Kidney capillary endothelial cell (primary cell): ENCODE measurements at regions not wholly inside any gene's neighbourhood (a gene's known extent, or its start where the extent isn't known, plus 50 kb on each side); places are given as distances from the start of the nearest gene placed in this dataset.

Experiments
- DNase-seq: peaks from one replicate; pipeline ENCODE4 v3.0.0-alpha.2; 2018; ENCODE audit warnings: low spot score

DNA sequence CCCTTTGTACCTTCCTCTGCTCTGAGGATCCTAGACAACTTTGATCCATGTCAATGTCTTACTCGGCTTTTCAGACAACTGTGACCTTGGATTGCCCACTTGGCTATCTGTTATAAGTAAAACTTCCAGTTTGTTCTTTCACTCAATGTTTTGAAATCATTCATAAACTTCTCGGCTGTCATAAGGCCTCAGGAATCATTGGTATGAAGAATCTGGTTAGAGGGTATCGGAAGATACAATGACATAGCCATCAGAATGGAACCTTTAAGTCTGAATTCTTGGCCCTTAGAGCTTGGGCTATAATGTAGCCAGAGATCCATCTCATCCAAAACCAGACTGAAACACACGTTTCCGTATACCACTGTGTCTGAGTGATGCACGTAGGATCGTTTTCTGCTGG is 59.0 kb upstream of the WDR1 start:
- no peak for DNase-seq

DNA sequence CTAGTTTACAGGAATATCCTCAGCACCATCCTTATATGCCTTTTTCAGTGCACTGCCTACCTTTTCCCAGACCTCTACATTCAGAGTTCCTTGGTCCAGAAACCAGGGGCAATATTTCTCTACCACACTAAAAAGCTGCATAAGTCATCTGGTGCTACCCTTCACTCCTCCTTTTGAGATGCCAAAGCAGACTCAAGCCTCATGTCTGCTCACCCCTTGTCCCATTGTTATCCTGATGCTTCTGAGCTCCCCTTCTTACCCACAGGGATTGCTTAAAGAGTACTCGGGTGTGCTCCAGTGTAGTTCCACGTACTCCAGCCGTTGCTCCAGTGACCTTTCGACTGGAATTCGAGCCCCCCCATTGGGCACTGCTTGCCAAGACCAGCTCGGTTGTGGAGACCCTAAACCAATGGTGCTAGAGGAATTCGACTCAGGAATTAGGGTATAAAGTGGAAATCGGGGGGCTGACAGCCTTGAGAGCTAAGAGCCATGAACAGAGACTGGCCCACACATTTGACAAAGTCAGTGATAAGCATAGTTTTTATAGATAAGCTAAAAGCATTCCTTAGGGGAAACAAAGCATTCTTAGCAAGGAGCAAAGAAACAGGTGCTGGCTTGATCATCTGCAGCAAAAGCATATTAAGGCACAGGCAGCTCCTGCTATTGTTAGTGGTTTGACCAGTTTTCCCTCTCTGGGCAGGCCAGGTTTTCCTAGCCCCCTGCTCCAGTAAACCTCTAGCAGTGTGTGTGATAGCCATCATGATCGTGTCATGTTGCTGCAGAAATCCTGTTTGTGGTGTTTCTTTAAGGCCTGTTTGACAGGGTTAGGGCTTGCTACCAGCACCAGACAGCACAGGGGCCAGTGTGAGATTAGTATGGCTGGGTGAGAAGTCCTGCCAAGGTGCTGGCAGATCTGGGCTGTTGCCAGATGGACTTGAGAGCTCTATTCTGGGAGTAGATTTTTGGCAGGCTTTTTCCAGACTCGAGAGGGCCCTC is 57.5 kb upstream of the WDR1 start:
- no peak for DNase-seq

DNA sequence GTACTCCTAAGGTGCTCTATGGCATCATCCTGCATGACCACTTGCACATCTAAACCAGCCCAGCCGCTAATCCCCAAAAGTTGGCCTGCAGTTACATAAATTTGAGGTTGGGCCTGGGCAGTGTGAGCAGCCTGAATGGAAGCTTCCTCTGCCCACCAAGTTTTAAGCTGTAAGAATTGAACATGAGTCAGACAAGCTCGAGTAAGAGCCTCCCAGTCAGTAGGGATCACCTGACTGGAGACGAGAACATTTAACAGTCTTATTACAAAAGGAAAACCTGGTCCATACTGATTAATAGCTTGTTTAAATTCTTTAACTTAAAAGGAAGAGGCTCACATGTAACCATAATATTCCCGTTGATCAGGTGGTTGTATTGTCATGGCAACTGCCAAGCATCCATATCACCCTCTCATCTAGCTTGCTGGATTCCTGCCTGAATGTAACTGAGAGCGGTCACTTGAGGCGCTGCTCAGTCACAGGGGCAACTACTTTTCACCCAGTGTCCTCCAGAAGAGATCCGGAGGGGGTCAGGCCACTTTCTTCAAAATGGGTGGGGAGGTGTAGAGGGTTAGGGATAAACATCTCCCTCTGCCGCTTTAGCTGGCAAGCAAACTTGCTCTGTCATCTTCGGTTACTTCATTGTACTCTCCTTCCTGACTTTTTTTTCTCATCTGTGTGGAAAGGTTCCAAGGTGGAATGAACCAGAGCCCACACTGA is 56.6 kb upstream of the WDR1 start:
- no peak for DNase-seq

DNA sequence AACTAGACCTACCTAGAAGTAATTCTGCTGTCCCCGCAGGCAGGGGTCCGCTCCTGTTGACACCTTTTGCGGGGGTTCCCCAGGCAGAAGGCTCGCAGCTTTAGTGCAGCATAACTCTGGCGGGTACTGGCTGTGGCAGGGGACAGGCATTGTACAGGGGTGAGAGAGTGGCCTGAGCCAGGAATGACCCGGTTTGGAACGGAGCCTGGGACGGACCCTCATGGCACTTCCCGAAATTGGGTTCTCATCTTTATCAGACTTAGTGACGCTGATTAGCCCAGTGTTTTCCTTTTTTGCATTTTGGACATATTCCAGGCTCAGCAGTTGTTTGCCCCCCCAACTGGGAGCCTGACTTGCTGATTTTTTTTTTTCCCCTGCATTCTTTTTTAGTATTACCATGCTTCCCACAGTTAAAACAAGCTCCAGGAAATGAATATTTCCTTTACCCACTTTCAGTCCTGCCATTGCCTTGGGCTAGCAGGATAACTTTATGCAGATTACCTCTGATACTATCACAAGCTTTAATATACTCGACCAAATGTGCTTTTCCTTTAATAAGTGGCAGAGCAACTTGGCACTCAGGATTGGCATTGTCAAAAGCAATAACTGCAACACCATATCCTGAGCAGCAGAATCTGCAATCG is 55.8 kb upstream of the WDR1 start:
- DNase-seq = no peak

DNA sequence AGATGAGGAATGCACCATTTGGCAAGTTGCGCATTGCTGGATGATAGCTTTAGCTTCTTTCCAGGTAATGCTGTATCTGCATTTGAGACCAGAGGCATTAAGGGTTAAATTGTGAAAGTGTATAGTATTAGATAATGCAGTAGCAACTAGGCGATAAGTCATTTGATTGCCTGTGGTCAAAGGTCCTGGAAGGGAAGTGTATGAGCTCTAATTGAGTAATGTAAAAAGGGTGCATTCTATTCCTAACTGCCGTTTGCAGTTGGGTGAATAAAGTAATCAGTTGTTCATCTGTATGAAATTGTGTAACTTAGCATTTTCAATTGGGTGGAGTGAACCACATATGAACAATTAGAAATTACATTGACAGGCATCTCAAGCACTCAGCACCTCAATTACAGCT is 54.5 kb upstream of the WDR1 start:
- no peak for DNase-seq

DNA sequence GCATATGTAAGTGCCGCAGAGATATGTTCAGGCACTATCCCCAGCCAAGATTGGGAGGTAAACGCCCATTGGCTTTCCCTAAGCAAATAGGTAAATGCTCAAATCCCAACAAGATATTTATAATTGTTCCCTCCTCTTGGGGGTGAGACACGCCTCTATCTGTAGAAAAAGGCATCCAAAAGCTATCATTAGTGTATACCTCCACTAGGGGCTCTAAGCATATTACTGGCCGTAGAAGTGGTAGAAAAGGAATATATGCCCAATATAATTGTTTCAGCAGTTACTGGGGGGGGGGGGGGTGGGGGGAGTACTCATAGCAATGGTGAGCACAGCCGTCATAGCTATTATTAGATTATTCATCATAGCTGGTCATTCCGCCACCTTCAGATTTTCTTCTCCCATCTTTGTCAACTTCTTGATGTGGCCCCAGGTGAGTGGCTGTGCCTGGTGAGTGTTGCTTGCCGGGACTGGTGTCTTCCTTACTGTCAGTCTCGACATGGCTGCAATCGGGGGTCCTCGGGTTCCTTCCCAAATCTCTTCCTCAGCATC is 53.3 kb upstream of the WDR1 start:
- no peak for DNase-seq

DNA sequence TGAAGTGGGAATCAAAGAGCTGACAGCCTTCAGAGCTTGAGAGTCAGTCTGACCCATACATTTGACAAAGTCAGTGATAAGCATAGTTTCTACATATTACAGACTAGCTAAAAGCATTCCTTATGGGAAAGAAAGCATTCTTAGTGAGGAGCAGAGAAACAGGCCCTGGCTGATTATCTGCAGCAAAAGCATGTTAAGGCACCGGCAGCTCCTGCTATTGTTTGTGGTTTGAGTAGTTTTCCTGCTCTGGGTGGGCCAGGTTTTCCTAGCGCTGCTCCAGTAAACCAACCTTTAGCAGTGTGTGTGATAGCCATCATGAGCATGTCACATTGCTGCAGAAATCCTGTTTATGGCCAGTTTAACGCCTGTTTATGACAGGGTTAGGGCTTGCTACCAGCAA is 51.6 kb upstream of the WDR1 start:
- no peak for DNase-seq

DNA sequence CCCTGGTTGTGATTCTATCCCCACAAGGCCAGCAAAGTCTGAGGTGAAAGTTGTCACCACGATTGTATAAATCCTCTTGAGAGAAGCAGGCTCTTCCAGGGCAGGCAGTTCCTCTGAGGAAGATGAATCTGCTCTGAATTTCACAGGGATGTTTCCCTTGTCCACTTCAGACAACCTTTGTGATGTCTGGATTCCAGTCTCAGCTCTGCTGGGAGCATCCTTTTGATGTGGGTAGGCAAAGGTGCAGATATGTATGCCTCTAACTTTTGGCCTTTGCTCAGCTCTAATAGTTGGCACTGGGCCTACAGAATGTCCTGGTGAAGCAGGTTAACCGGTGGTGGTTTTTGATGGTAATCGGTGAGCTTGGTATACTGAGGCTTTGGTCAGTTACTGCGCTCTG is 50.6 kb upstream of the WDR1 start:
- no peak for DNase-seq
